Spleen (tissue), 11 donors: ENCODE measurements at regions not wholly inside any gene's neighbourhood (a gene's known extent, or its start where the extent isn't known, plus 50 kb on each side); places are given as distances from the start of the nearest gene placed in this dataset.

Experiments used
- DNase-seq: peaks from one replicate; pipeline ENCODE4 v3.0.0-alpha.2; 2020
- H3K27ac ChIP-seq, 8 donors: fragments of 200-600 bp; sonication (generic) in 7 of 8; 1 replicate in 4 of 8; 2 replicates in 4 of 8; pipeline versions ENCODE4 v1.5.0 to v1.8.0; 2016 to 2021; ENCODE audit warnings: inconsistent platforms in 4 of 8, mild to moderate bottlenecking in 4 of 8, moderate library complexity in 1 of 8
- H3K27me3 ChIP-seq, 7 donors: fragments of 200-600 bp; sonication (generic) in 6 of 7; replicated peaks in 1 of 7; 1 replicate in 4 of 7; 2 replicates in 3 of 7; pipeline versions ENCODE4 v1.5.0 to v1.8.0; 2016 to 2021; ENCODE audit warnings: inconsistent platforms in 3 of 7, mild to moderate bottlenecking in 1 of 7
- H3K36me3 ChIP-seq, 6 donors: fragments of 200-600 bp; sonication (generic) in 5 of 6; 1 replicate in 4 of 6; 2 replicates in 2 of 6; pipeline versions ENCODE4 v1.5.0 to v1.8.0; 2016 to 2021; ENCODE audit warnings: inconsistent platforms in 2 of 6
- H3K4me1 ChIP-seq, 6 donors: fragments of 200-600 bp; sonication (generic) in 5 of 6; 1 replicate in 3 of 6; 2 replicates in 3 of 6; pipeline versions ENCODE4 v1.5.0 to v1.8.0; 2016 to 2021; ENCODE audit warnings: inconsistent platforms in 3 of 6
- H3K4me3 ChIP-seq, 8 donors: fragments of 200-600 bp; sonication (generic) in 7 of 8; 1 replicate in 4 of 8; 2 replicates in 4 of 8; pipeline versions ENCODE4 v1.5.0 to v1.8.0; 2016 to 2021; ENCODE audit warnings: inconsistent platforms in 4 of 8, mild to moderate bottlenecking in 4 of 8, moderate library complexity in 2 of 8
- H3K9me3 ChIP-seq, 8 donors: fragments of 200-600 bp; sonication (generic) in 7 of 8; 1 replicate in 4 of 8; 2 replicates in 4 of 8; pipeline versions ENCODE4 v1.5.0 to v1.8.0; 2016 to 2021; ENCODE audit warnings: inconsistent platforms in 4 of 8
- POLR2A ChIP-seq, 3 donors: fragments of 450-650 bp; IDR thresholded peaks; one replicate each; pipeline ENCODE4 v1.5.1; 2017; ENCODE audit warnings: antibody characterized with exemption in 3 of 3, mild to moderate bottlenecking in 1 of 3
- POLR2AphosphoS5 ChIP-seq, 3 donors: sonication (generic); formaldehyde crosslinking; IDR thresholded peaks; one replicate each; pipeline ENCODE4 v1.5.1; 2017; ENCODE audit warnings: antibody characterized with exemption in 3 of 3
- WGBS, 5 donors: extraction: QIAGEN DNeasy Blood & Tissue Kit in 3 of 5; methylation state at CpG; one replicate each; pipeline versions ENCODE4 v1.1.5 to v1.1.7; 2013 to 2018; 5-methylcytosine and 5-hydroxymethylcytosine counted together
- intact Hi-C: fragments of 100-400 bp; cut with DNase I; formaldehyde crosslinking; loops from one replicate; pipeline ENCODE4 v1.15.0; 2023; ENCODE audit warnings: low total_unique reads
- TF ChIP-seq, protein P1 (sequence below), 11 experiments: fragments of 200-600 bp in 7 of 11; fragments of 450-650 bp in 4 of 11; sonication (generic) in 4 of 11; IDR thresholded peaks in 8 of 11; conservative IDR thresholded peaks in 3 of 11; 1 replicate in 7 of 11; 2 replicates in 4 of 11; pipeline versions ENCODE4 v1.4.0 to v1.8.0; 2016 to 2021; ENCODE audit warnings: antibody characterized with exemption in 11 of 11, inconsistent platforms in 4 of 11, mild to moderate bottlenecking in 1 of 11
- donor health status: healthy with polysubstance abuse.
- donor health status: DM: no; HTN: no; CAD: no; lungs with moderate emphysema.
- donor health status: DM: no; HTN: no; CAD: no.
- donor health status: Bipolar disorder and iron deficiency.
- donor health status: healthy.
- donor health status: DM: no; HTN: no; CAD: no.
- donor health status: DM: yes; HTN: yes; CAD: no.

DNA sequence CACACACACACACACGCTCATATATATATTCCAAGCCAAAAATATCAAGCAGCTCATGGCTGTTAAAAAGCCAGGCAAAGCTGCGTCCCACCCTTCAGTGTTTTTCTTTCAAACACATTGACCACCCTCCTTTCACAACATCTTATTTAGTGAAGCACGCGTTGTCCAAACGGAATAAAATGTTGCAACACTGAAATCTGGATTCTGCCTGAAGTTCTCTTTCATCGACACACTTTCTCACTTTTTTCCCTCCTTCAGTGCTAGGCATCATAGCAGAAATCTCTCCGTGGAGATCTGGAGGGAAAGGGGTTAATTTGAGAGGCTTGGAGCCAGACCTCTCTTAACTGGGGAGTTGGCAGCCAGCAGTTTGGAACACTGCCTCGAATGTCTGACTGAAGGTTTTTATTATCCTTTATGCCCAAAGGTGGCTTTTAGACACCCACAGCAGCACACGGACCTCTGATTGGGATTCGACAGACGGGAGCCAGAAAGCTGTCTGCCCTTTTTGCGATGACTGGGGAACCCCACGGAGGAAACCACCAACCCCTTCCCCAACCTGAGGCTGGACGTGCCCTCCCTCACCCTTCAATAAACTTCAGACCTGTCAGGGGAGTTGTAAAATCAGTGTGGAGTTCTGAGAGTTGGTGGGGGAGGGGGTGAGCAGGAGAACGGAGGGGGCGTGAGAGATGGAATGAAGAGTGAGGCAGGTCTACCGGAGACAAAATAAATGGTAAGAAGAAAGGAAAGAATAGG is 833.6 kb upstream of the SOX9 start:
- H3K27me3 ChIP-seq = peaks cover 0 to 2% (median 0%) of the 10 kb centered on the region in 7 donors
- peaks cover 0 to 9% (median 0%) of the 10 kb centered on the region in 8 donors for H3K9me3 ChIP-seq
- H3K4me3 ChIP-seq = no peak overlapping the region
- TF ChIP-seq POLR2A (IDR thresholded peaks at IDR 0.05) = no peak
- TF ChIP-seq, protein P1, sequence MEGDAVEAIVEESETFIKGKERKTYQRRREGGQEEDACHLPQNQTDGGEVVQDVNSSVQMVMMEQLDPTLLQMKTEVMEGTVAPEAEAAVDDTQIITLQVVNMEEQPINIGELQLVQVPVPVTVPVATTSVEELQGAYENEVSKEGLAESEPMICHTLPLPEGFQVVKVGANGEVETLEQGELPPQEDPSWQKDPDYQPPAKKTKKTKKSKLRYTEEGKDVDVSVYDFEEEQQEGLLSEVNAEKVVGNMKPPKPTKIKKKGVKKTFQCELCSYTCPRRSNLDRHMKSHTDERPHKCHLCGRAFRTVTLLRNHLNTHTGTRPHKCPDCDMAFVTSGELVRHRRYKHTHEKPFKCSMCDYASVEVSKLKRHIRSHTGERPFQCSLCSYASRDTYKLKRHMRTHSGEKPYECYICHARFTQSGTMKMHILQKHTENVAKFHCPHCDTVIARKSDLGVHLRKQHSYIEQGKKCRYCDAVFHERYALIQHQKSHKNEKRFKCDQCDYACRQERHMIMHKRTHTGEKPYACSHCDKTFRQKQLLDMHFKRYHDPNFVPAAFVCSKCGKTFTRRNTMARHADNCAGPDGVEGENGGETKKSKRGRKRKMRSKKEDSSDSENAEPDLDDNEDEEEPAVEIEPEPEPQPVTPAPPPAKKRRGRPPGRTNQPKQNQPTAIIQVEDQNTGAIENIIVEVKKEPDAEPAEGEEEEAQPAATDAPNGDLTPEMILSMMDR (IDR thresholded peaks at IDR 0.05 in 8 of 11, conservative IDR thresholded peaks at IDR 0.05 in 3 of 11) = no peak
- TF ChIP-seq POLR2AphosphoS5 (IDR thresholded peaks at IDR 0.05) = no peak
- intact Hi-C loops = no loop called here
- H3K4me1 ChIP-seq = no peaks in the 10 kb centered on the region
- H3K36me3 ChIP-seq = no peaks in the 10 kb centered on the region
- no peak overlapping the region for H3K27ac ChIP-seq
- no peak for DNase-seq
- WGBS, 5 donors = 32 to 37% (median 34%) methylated on average over 17 of the region's 17 CpGs

DNA sequence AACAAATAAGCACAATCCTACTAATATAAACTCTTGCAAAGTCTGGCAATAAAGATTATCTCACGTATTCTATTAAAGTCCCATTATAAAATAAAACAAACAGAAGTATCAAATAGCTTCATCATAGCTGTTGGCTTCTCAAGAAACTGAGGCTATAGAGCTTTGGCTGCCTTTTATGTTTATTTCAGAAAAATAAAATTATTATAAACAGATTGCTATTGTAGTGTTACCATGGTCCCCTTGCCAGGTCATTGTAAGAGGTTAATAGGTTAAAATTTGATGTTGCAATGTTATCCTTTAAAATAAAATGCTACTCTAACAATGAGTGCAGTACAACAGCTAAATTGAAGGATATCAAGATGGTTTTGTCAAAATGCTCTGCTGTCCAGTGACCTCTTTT is 828.8 kb upstream of the SOX9 start:
- peaks cover 0 to 2% (median 0%) of the 10 kb centered on the region in 7 donors for H3K27me3 ChIP-seq
- 74 to 93% (median 87%) methylated on average over 1 of the region's 1 CpG for WGBS, 5 donors
- no peaks in the 10 kb centered on the region for H3K4me1 ChIP-seq
- H3K4me3 ChIP-seq = no peak overlapping the region
- TF ChIP-seq, protein P1 (IDR thresholded peaks at IDR 0.05 in 8 of 11, conservative IDR thresholded peaks at IDR 0.05 in 3 of 11) = no peak
- no peak for TF ChIP-seq POLR2AphosphoS5 (IDR thresholded peaks at IDR 0.05)
- TF ChIP-seq POLR2A (IDR thresholded peaks at IDR 0.05) = no peak
- H3K36me3 ChIP-seq = no peaks in the 10 kb centered on the region
- H3K27ac ChIP-seq = no peak overlapping the region
- intact Hi-C loops = no loop called here
- DNase-seq = no peak
- H3K9me3 ChIP-seq = peaks cover 0 to 10% (median 0%) of the 10 kb centered on the region in 8 donors

DNA sequence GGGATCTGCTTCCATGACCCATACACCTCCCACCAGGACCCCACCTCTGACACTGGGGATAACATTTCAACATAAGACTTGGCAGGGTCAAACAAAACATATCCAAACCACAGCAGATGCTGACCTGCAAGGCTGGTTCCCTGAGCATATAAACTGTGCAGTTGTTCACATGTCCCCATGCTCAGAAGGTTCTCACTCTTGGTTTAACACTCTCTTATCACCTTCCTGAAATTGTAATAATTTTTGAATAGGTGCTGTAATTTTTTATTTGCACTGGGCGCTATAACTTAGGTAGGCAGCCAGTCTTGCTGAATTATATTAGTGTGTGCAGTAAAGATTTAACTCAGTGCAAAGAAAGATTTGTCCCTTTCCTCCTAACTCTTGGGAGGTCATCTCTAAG is 824.8 kb upstream of the SOX9 start:
- intact Hi-C loops = no loop called here
- TF ChIP-seq POLR2A (IDR thresholded peaks at IDR 0.05) = no peak
- no peak for TF ChIP-seq POLR2AphosphoS5 (IDR thresholded peaks at IDR 0.05)
- TF ChIP-seq, protein P1 (IDR thresholded peaks at IDR 0.05 in 8 of 11, conservative IDR thresholded peaks at IDR 0.05 in 3 of 11) = no peak
- H3K27me3 ChIP-seq = no peaks in the 10 kb centered on the region
- no peaks in the 10 kb centered on the region for H3K36me3 ChIP-seq
- H3K4me3 ChIP-seq = no peak overlapping the region
- no peak overlapping the region for H3K27ac ChIP-seq
- H3K4me1 ChIP-seq = no peaks in the 10 kb centered on the region
- peaks cover 0 to 9% (median 0%) of the 10 kb centered on the region in 8 donors for H3K9me3 ChIP-seq
- WGBS, 5 donors = 82 to 93% (median 84%) methylated on average over 1 of the region's 1 CpG
- no peak for DNase-seq

DNA sequence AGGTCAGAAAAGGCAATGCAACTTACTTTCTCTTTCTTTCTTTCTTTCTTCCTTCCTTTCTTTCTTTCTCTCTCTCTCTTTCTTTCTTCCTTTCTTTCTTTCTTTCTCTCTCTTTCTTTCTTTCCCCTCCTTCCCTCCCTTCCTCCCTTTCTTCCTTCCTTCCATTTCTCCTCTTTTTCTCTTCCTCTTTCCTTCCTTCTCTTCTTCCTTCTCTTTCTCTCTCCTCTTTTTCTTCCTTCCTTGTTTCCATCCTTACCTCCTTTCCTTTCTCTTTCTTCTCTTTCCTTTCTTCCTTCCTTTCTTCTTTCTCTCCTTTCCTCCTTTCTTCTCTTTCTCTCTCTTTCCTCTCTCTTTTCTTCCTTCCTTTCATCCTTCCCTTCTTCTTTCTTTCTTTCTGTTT is 819.8 kb upstream of the SOX9 start:
- no peaks in the 10 kb centered on the region for H3K4me1 ChIP-seq
- no peaks in the 10 kb centered on the region for H3K27me3 ChIP-seq
- no peak overlapping the region for H3K27ac ChIP-seq
- intact Hi-C loops = no loop called here
- no peak for TF ChIP-seq POLR2A (IDR thresholded peaks at IDR 0.05)
- TF ChIP-seq, protein P1 (IDR thresholded peaks at IDR 0.05 in 8 of 11, conservative IDR thresholded peaks at IDR 0.05 in 3 of 11) = no peak
- TF ChIP-seq POLR2AphosphoS5 (IDR thresholded peaks at IDR 0.05) = no peak
- H3K36me3 ChIP-seq = no peaks in the 10 kb centered on the region
- DNase-seq = no peak
- H3K9me3 ChIP-seq = peaks cover 0 to 24% (median 15%) of the 10 kb centered on the region in 8 donors
- no peak overlapping the region for H3K4me3 ChIP-seq
